HUDEP-2 (cell line): ENCODE measurements at regions not wholly inside any gene's neighbourhood (a gene's known extent, or its start where the extent isn't known, plus 50 kb on each side); places are given as distances from the start of the nearest gene placed in this dataset.

Experiments
- DNase-seq, 76 experiments: peaks; one replicate each; lab custom pipeline; 2025; ENCODE audit not compliant: unreplicated experiment in 76 of 76; lab: John Stamatoyannopoulos, UW

GRCh38 chr9:115250621-115251032 lies 132.7 kb upstream of the TNC start:
- DNase-seq = no peak

- DNase-seq = no peak
Measured at GRCh38 chr9:115254287-115255180, 136.6 kb upstream of the TNC start.

GRCh38 chr9:115261656-115262081 lies 143.7 kb upstream of the TNC start:
- no peak for DNase-seq

- DNase-seq = no peak
Measured at GRCh38 chr9:115262477-115262876, 144.5 kb upstream of the TNC start.

- DNase-seq = no peak
Measured at GRCh38 chr9:115262952-115263351, 145.0 kb upstream of the TNC start.

GRCh38 chr9:115263371-115264075 lies 145.6 kb upstream of the TNC start:
- DNase-seq = no peak

- no peak for DNase-seq
Measured at GRCh38 chr9:115264313-115264712, 146.4 kb upstream of the TNC start.

GRCh38 chr9:115267790-115268189 lies 149.8 kb upstream of the TNC start:
- DNase-seq = no peak

GRCh38 chr9:115275753-115276152 lies 157.8 kb upstream of the TNC start:
- DNase-seq = peak in 1 of 76 experiments; percentile 5

GRCh38 chr9:115276621-115277020 lies 158.7 kb upstream of the TNC start:
- DNase-seq = no peak

- DNase-seq = no peak
Measured at GRCh38 chr9:115277301-115277700, 159.3 kb upstream of the TNC start.

GRCh38 chr9:115278326-115279035 lies 160.5 kb upstream of the TNC start:
- DNase-seq = no peak

GRCh38 chr9:115283395-115283794 lies 165.4 kb upstream of the TNC start:
- DNase-seq = no peak

- no peak for DNase-seq
Measured at GRCh38 chr9:115285836-115286235, 167.9 kb upstream of the TNC start.

GRCh38 chr9:115286411-115286810 lies 168.5 kb upstream of the TNC start:
- no peak for DNase-seq

GRCh38 chr9:115289757-115290208 lies 171.8 kb upstream of the TNC start:
- no peak for DNase-seq

GRCh38 chr9:115291841-115292240 lies 173.9 kb upstream of the TNC start:
- DNase-seq = no peak

GRCh38 chr9:115292584-115293279 lies 174.8 kb upstream of the TNC start:
- no peak for DNase-seq

- no peak for DNase-seq
Measured at GRCh38 chr9:115295734-115296133, 177.8 kb upstream of the TNC start.

- no peak for DNase-seq
Measured at GRCh38 chr9:115296831-115297565, 179.0 kb upstream of the TNC start.
